CD4-positive, CD25-positive, alpha-beta regulatory T cell (primary cell): ENCODE measurements at regions not wholly inside any gene's neighbourhood (a gene's known extent, or its start where the extent isn't known, plus 50 kb on each side); places are given as distances from the start of the nearest gene placed in this dataset.

Experiments used
- ATAC-seq, 2 donors: fragments of 150-1000 bp; cut with Tn5 transposase; one replicate each; pipeline ENCODE4 v1.10.0; 2021; ENCODE audit warnings: low read depth in 2 of 2, moderate number of reproducible peaks in 2 of 2, moderate library complexity in 1 of 2
- DNase-seq, 3 donors: peaks; one replicate each; pipeline versions ENCODE4 v3.0.0 to v3.0.0-alpha.2; 2012 to 2022; ENCODE audit warnings: mixed read lengths in 1 of 3
- H3K27ac ChIP-seq: one replicate; pipeline ENCODE4 v1.7.0; 2013; ENCODE audit warnings: mild to moderate bottlenecking, low read length; ENCODE audit not compliant: insufficient read depth, poor library complexity, severe bottlenecking
- H3K27me3 ChIP-seq: one replicate; pipeline ENCODE4 v1.7.0; 2013; ENCODE audit warnings: low read length; ENCODE audit not compliant: control insufficient read depth, insufficient read depth
- H3K36me3 ChIP-seq: one replicate; pipeline ENCODE4 v1.7.0; 2013; ENCODE audit warnings: mild to moderate bottlenecking, low read length, moderate library complexity; ENCODE audit not compliant: control insufficient read depth, insufficient read depth
- H3K4me1 ChIP-seq: 2 replicates; pipeline ENCODE4 v1.7.0; 2013; ENCODE audit warnings: mild to moderate bottlenecking, low read length; ENCODE audit not compliant: insufficient read depth, control insufficient read depth, poor library complexity, severe bottlenecking
- H3K4me3 ChIP-seq: one replicate; pipeline ENCODE4 v1.7.0; 2013; ENCODE audit warnings: low read depth, mild to moderate bottlenecking, low read length, moderate library complexity
- H3K9me3 ChIP-seq, 2 experiments: 1 replicate in 1 of 2; 2 replicates in 1 of 2; pipeline ENCODE4 v1.7.0; 2013; ENCODE audit warnings: low read length in 2 of 2, mild to moderate bottlenecking in 1 of 2, moderate library complexity in 1 of 2; ENCODE audit not compliant: control insufficient read depth in 2 of 2
- H3K27ac Mint-ChIP-seq, 3 donors: one replicate each; pipeline ENCODE4 v1.8.0; 2020 to 2022; ENCODE audit warnings: mild to moderate bottlenecking in 3 of 3, mixed read lengths in 3 of 3, moderate library complexity in 2 of 3
- H3K27me3 Mint-ChIP-seq: one replicate; pipeline ENCODE4 v1.8.0; 2022; ENCODE audit warnings: mild to moderate bottlenecking, mixed read lengths
- H3K36me3 Mint-ChIP-seq: one replicate; pipeline ENCODE4 v1.8.0; 2020; ENCODE audit warnings: mixed read lengths
- H3K4me1 Mint-ChIP-seq, 4 donors: one replicate each; pipeline ENCODE4 v1.8.0; 2020 to 2022; ENCODE audit warnings: mixed read lengths in 4 of 4, mild to moderate bottlenecking in 1 of 4
- H3K4me3 Mint-ChIP-seq, 4 donors: one replicate each; pipeline ENCODE4 v1.8.0; 2020 to 2022; ENCODE audit warnings: mild to moderate bottlenecking in 4 of 4, mixed read lengths in 4 of 4, moderate library complexity in 3 of 4
- H3K9me3 Mint-ChIP-seq, 7 donors: one replicate each; pipeline ENCODE4 v1.8.0; 2020 to 2022; ENCODE audit warnings: mixed read lengths in 7 of 7, mild to moderate bottlenecking in 3 of 7, moderate library complexity in 2 of 7

GRCh38 chr5:97364731-97365130 lies 181.7 kb upstream of the RIOK2 start:
- Histone ChIP-seq H3K4me1 (no peaks in the 10 kb centered on the region), H3K27ac (no peak overlapping the region), H3K36me3 (no peaks in the 10 kb centered on the region), H3K4me3 (no peak overlapping the region), H3K9me3 (no peaks in the 10 kb centered on the region), H3K27me3 (no peaks in the 10 kb centered on the region)
- ATAC-seq: no peak
- H3K4me1 Mint-ChIP-seq: no peaks in the 10 kb centered on the region
- H3K4me3 Mint-ChIP-seq: no peak overlapping the region
- no peaks in the 10 kb centered on the region for H3K36me3 Mint-ChIP-seq
- no peak overlapping the region for H3K27ac Mint-ChIP-seq
- DNase-seq: no peak
- peaks cover 0 to 8% (median 2%) of the 10 kb centered on the region in 7 donors for H3K9me3 Mint-ChIP-seq
- H3K27me3 Mint-ChIP-seq: no peaks in the 10 kb centered on the region

GRCh38 chr5:97365163-97365845 lies 182.3 kb upstream of the RIOK2 start:
- Mint-ChIP-seq H3K36me3 (no peaks in the 10 kb centered on the region), H3K27me3 (no peaks in the 10 kb centered on the region), H3K4me1 (no peaks in the 10 kb centered on the region), H3K27ac (no peak overlapping the region), H3K9me3 (peaks cover 0 to 8% (median 3%) of the 10 kb centered on the region in 7 donors), H3K4me3 (no peak overlapping the region)
- ATAC-seq (no peak), DNase-seq (no peak)
- Histone ChIP-seq H3K4me3 (no peak overlapping the region), H3K36me3 (no peaks in the 10 kb centered on the region), H3K27ac (no peak overlapping the region), H3K9me3 (no peaks in the 10 kb centered on the region), H3K27me3 (no peaks in the 10 kb centered on the region), H3K4me1 (no peaks in the 10 kb centered on the region)

GRCh38 chr5:97365918-97366317 lies 182.9 kb upstream of the RIOK2 start:
- no peaks in the 10 kb centered on the region for H3K36me3 ChIP-seq
- H3K4me1 ChIP-seq: no peaks in the 10 kb centered on the region
- no peak overlapping the region for H3K4me3 Mint-ChIP-seq
- no peaks in the 10 kb centered on the region for H3K4me1 Mint-ChIP-seq
- no peak for DNase-seq
- ATAC-seq: no peak
- H3K27me3 ChIP-seq: no peaks in the 10 kb centered on the region
- no peaks in the 10 kb centered on the region for H3K36me3 Mint-ChIP-seq
- no peaks in the 10 kb centered on the region for H3K9me3 ChIP-seq
- H3K9me3 Mint-ChIP-seq: peaks cover 0 to 5% (median under 1%) of the 10 kb centered on the region in 7 donors
- no peak overlapping the region for H3K4me3 ChIP-seq
- H3K27ac ChIP-seq: no peak overlapping the region
- H3K27ac Mint-ChIP-seq: no peak overlapping the region
- H3K27me3 Mint-ChIP-seq: no peaks in the 10 kb centered on the region

- no peak overlapping the region for H3K27ac Mint-ChIP-seq
- peaks cover 0 to 3% (median 0%) of the 10 kb centered on the region in 7 donors for H3K9me3 Mint-ChIP-seq
- H3K36me3 Mint-ChIP-seq: no peaks in the 10 kb centered on the region
These were observed 192.9 kb upstream of the RIOK2 start for GRCh38 chr5:97375959-97376358.

GRCh38 chr5:97377582-97377981 lies 194.5 kb upstream of the RIOK2 start:
- Histone ChIP-seq H3K9me3 (no peaks in the 10 kb centered on the region), H3K27ac (no peak overlapping the region), H3K4me3 (no peak overlapping the region), H3K4me1 (no peaks in the 10 kb centered on the region), H3K36me3 (no peaks in the 10 kb centered on the region), H3K27me3 (no peaks in the 10 kb centered on the region)
- no peaks in the 10 kb centered on the region for H3K27me3 Mint-ChIP-seq
- no peaks in the 10 kb centered on the region for H3K36me3 Mint-ChIP-seq
- ATAC-seq (no peak), DNase-seq (no peak)
- H3K4me3 Mint-ChIP-seq: no peak overlapping the region
- no peak overlapping the region for H3K27ac Mint-ChIP-seq
- no peaks in the 10 kb centered on the region for H3K4me1 Mint-ChIP-seq
- H3K9me3 Mint-ChIP-seq: peaks cover 0 to 2% (median 0%) of the 10 kb centered on the region in 7 donors

More at GRCh38 chr5:97375959-97376358, 192.9 kb upstream of the RIOK2 start:
- Histone ChIP-seq H3K27me3 (no peaks in the 10 kb centered on the region), H3K4me3 (no peak overlapping the region), H3K27ac (no peak overlapping the region), H3K4me1 (no peaks in the 10 kb centered on the region), H3K9me3 (no peaks in the 10 kb centered on the region), H3K36me3 (no peaks in the 10 kb centered on the region)
- H3K27me3 Mint-ChIP-seq: no peaks in the 10 kb centered on the region
- ATAC-seq (no peak), DNase-seq (no peak)
- no peaks in the 10 kb centered on the region for H3K4me1 Mint-ChIP-seq
- no peak overlapping the region for H3K4me3 Mint-ChIP-seq

GRCh38 chr5:97383996-97384395 lies 200.9 kb upstream of the RIOK2 start:
- no peaks in the 10 kb centered on the region for H3K27me3 Mint-ChIP-seq
- Histone ChIP-seq H3K4me1 (no peaks in the 10 kb centered on the region), H3K36me3 (no peaks in the 10 kb centered on the region), H3K27me3 (no peaks in the 10 kb centered on the region), H3K4me3 (no peak overlapping the region), H3K27ac (no peak overlapping the region), H3K9me3 (no peaks in the 10 kb centered on the region)
- H3K4me3 Mint-ChIP-seq: no peak overlapping the region
- no peaks in the 10 kb centered on the region for H3K4me1 Mint-ChIP-seq
- no peak overlapping the region for H3K27ac Mint-ChIP-seq
- no peaks in the 10 kb centered on the region for H3K36me3 Mint-ChIP-seq
- no peak for ATAC-seq
- no peak for DNase-seq
- peaks cover 0 to 11% (median 0%) of the 10 kb centered on the region in 7 donors for H3K9me3 Mint-ChIP-seq

- H3K27ac ChIP-seq: no peak overlapping the region
- DNase-seq (no peak), ATAC-seq (no peak)
- H3K4me1 Mint-ChIP-seq: no peaks in the 10 kb centered on the region
- H3K27me3 Mint-ChIP-seq: no peaks in the 10 kb centered on the region
- no peaks in the 10 kb centered on the region for H3K36me3 Mint-ChIP-seq
- peaks cover 0 to 11% (median 2%) of the 10 kb centered on the region in 7 donors for H3K9me3 Mint-ChIP-seq
- no peaks in the 10 kb centered on the region for H3K36me3 ChIP-seq
- no peak overlapping the region for H3K27ac Mint-ChIP-seq
- H3K27me3 ChIP-seq: no peaks in the 10 kb centered on the region
- H3K4me3 ChIP-seq: no peak overlapping the region
- H3K4me3 Mint-ChIP-seq: no peak overlapping the region
- no peaks in the 10 kb centered on the region for H3K4me1 ChIP-seq
- no peaks in the 10 kb centered on the region for H3K9me3 ChIP-seq
These were observed 205.7 kb upstream of the RIOK2 start for GRCh38 chr5:97388794-97389193.

GRCh38 chr5:97400537-97400936 lies 217.5 kb upstream of the RIOK2 start:
- no peak overlapping the region for H3K4me3 Mint-ChIP-seq
- no peak for DNase-seq
- H3K4me1 ChIP-seq: no peaks in the 10 kb centered on the region
- H3K36me3 ChIP-seq: no peaks in the 10 kb centered on the region
- peaks cover 13% of the 10 kb centered on the region for H3K27me3 Mint-ChIP-seq
- no peak overlapping the region for H3K4me3 ChIP-seq
- no peak overlapping the region for H3K27ac Mint-ChIP-seq
- peaks cover 0 to 6% (median 0%) of the 10 kb centered on the region in 7 donors for H3K9me3 Mint-ChIP-seq
- no peak for ATAC-seq
- no peaks in the 10 kb centered on the region for H3K4me1 Mint-ChIP-seq
- no peaks in the 10 kb centered on the region for H3K9me3 ChIP-seq
- no peak overlapping the region for H3K27ac ChIP-seq
- H3K27me3 ChIP-seq: no peaks in the 10 kb centered on the region
- H3K36me3 Mint-ChIP-seq: no peaks in the 10 kb centered on the region
